ENCODE measurements at regions not wholly inside any gene's neighbourhood (a gene's known extent, or its start where the extent isn't known, plus 50 kb on each side); places are given as distances from the start of the nearest gene placed in this dataset.

- no peak for TF ChIP-seq CREB1 (CRISPR knock-in tag; IDR thresholded peaks at IDR 0.05)
- TF ChIP-seq USF1 (CRISPR knock-in tag; IDR thresholded peaks at IDR 0.05), result no peak
- TF ChIP-seq CTCF (IDR thresholded peaks at IDR 0.05), result no peak
These were observed 558.6 kb upstream of the SEMA6A start for GRCh38 chr5:117133198-117133597.
